GM23338 (cell line): ENCODE measurements at regions not wholly inside any gene's neighbourhood (a gene's known extent, or its start where the extent isn't known, plus 50 kb on each side); places are given as distances from the start of the nearest gene placed in this dataset.

Source experiments
- ATAC-seq: fragments of 200-7000 bp; cut with Tn5 transposase; 3 replicates; pipeline ENCODE4 v1.9.1; 2020
- DNase-seq: peaks from one replicate; pipeline ENCODE4 v3.0.0-alpha.2; 2015; ENCODE audit warnings: low spot score
- H2AFZ ChIP-seq: fragments of 200-600 bp; sonication (generic); 2 replicates; pipeline ENCODE4 v1.8.0; 2016; ENCODE audit warnings: antibody characterized with exemption, mild to moderate bottlenecking, moderate library complexity
- H3F3A ChIP-seq: fragments of 200-600 bp; sonication (generic); replicated peaks from 2 replicates; pipeline ENCODE4 v1.8.0; 2017; ENCODE audit warnings: antibody characterized with exemption, mixed run types, low read depth
- H3K27ac ChIP-seq: fragments of 200-600 bp; sonication (generic); 2 replicates; pipeline ENCODE4 v1.6.1; 2016; ENCODE audit warnings: low read depth
- H3K27me3 ChIP-seq: fragments of 200-600 bp; sonication (generic); 2 replicates; pipeline ENCODE4 v1.8.0; 2016; ENCODE audit warnings: mild to moderate bottlenecking, mixed run types, moderate library complexity; ENCODE audit not compliant: insufficient read depth
- H3K36me3 ChIP-seq: fragments of 200-600 bp; sonication (generic); 2 replicates; pipeline ENCODE4 v1.8.0; 2016; ENCODE audit warnings: mild to moderate bottlenecking; ENCODE audit not compliant: insufficient read depth
- H3K4me1 ChIP-seq: fragments of 200-600 bp; sonication (generic); 2 replicates; pipeline ENCODE4 v1.8.0; 2016; ENCODE audit warnings: mild to moderate bottlenecking, moderate library complexity; ENCODE audit not compliant: insufficient read depth
- H3K4me2 ChIP-seq: fragments of 200-600 bp; sonication (generic); 2 replicates; pipeline ENCODE4 v1.7.1; 2017; ENCODE audit warnings: mixed run types
- H3K4me3 ChIP-seq: fragments of 200-600 bp; sonication (generic); 2 replicates; pipeline ENCODE4 v1.6.1; 2016; ENCODE audit warnings: mixed run types
- H3K79me2 ChIP-seq: fragments of 200-600 bp; sonication (generic); replicated peaks from 2 replicates; pipeline ENCODE4 v1.8.0; 2017; ENCODE audit warnings: mild to moderate bottlenecking; ENCODE audit not compliant: insufficient read depth
- H3K9me2 ChIP-seq: fragments of 200-600 bp; sonication (generic); 2 replicates; pipeline ENCODE4 v1.8.0; 2017; ENCODE audit not compliant: insufficient read depth
- H4K20me1 ChIP-seq: fragments of 200-600 bp; sonication (generic); replicated peaks from 2 replicates; pipeline ENCODE4 v1.8.0; 2017; ENCODE audit warnings: mild to moderate bottlenecking; ENCODE audit not compliant: insufficient read depth
- H3K27ac Mint-ChIP-seq: 2 replicates; pipeline ENCODE4 v1.8.0; 2020; ENCODE audit warnings: inconsistent platforms, mild to moderate bottlenecking, moderate library complexity, mixed read lengths
- H3K27me3 Mint-ChIP-seq: 3 replicates; pipeline ENCODE4 v1.8.0; 2022; ENCODE audit warnings: low read depth, mild to moderate bottlenecking, moderate library complexity, mixed read lengths, inconsistent platforms; ENCODE audit not compliant: insufficient read depth, poor library complexity
- H3K36me3 Mint-ChIP-seq: 3 replicates; pipeline ENCODE4 v1.8.0; 2021; ENCODE audit warnings: low read depth, mild to moderate bottlenecking, inconsistent platforms, moderate library complexity, mixed read lengths
- H3K4me1 Mint-ChIP-seq: 3 replicates; pipeline ENCODE4 v1.8.0; 2020; ENCODE audit warnings: mild to moderate bottlenecking, inconsistent platforms, mixed read lengths
- H3K4me3 Mint-ChIP-seq: 3 replicates; pipeline ENCODE4 v1.8.0; 2021; ENCODE audit warnings: moderate library complexity, mild to moderate bottlenecking, inconsistent platforms, mixed read lengths
- H3K9me3 Mint-ChIP-seq: 3 replicates; pipeline ENCODE4 v1.8.0; 2020; ENCODE audit warnings: moderate library complexity, mild to moderate bottlenecking, inconsistent platforms, mixed read lengths
- CREB1 ChIP-seq: fragments of 250-450 bp; sonication (Bioruptor Pico); IDR thresholded peaks from 2 replicates; pipeline ENCODE4 v1.5.0; 2020; ENCODE audit warnings: low read depth, mild to moderate bottlenecking, moderate library complexity
- EZH2 ChIP-seq: fragments of 200-600 bp; sonication (generic); IDR thresholded peaks from one replicate; pipeline ENCODE4 v1.8.0; 2017; ENCODE audit warnings: antibody characterized with exemption, mild to moderate bottlenecking, low read depth; ENCODE audit not compliant: unreplicated experiment
- EZH2phosphoT487 ChIP-seq: fragments of 200-600 bp; sonication (generic); IDR thresholded peaks from one replicate; pipeline ENCODE4 v1.8.1; 2018; ENCODE audit warnings: antibody characterized with exemption; ENCODE audit not compliant: unreplicated experiment
- JUNB ChIP-seq: IDR thresholded peaks from one replicate; pipeline ENCODE4 v1.6.1; 2016; ENCODE audit warnings: antibody characterized with exemption; ENCODE audit not compliant: unreplicated experiment
- NANOG ChIP-seq: IDR thresholded peaks from 2 replicates; pipeline ENCODE4 v1.6.1; 2016; ENCODE audit warnings: antibody characterized with exemption, borderline replicate concordance
- POLR2AphosphoS5 ChIP-seq: IDR thresholded peaks from 2 replicates; pipeline ENCODE4 v1.6.1; 2016; ENCODE audit warnings: antibody characterized with exemption, low read depth
- STAT1 ChIP-seq: IDR thresholded peaks from one replicate; pipeline ENCODE4 v1.6.1; 2016; ENCODE audit warnings: antibody characterized with exemption; ENCODE audit not compliant: unreplicated experiment
- ZNF114 ChIP-seq: fragments of 250-450 bp; sonication (Bioruptor Pico); IDR thresholded peaks from 2 replicates; pipeline ENCODE4 v1.5.0; 2020; ENCODE audit warnings: mild to moderate bottlenecking, moderate library complexity
- ZNF331 ChIP-seq: fragments of 250-450 bp; sonication (Bioruptor Pico); IDR thresholded peaks from 2 replicates; pipeline ENCODE4 v1.5.0; 2020; ENCODE audit warnings: low read depth, mild to moderate bottlenecking, moderate library complexity
- TF ChIP-seq, protein P1 (sequence below): IDR thresholded peaks from one replicate; pipeline ENCODE4 v1.6.1; 2018; ENCODE audit warnings: antibody characterized with exemption; ENCODE audit not compliant: unreplicated experiment
- TF ChIP-seq, protein P2 (sequence below): fragments of 250-450 bp; sonication (Bioruptor Pico); IDR thresholded peaks from 2 replicates; pipeline ENCODE4 v1.5.0; 2020; ENCODE audit warnings: mild to moderate bottlenecking, moderate library complexity
- TF ChIP-seq, protein P3 (sequence below), 2 experiments: fragments of 200-600 bp in 1 of 2; sonication (generic) in 1 of 2; conservative IDR thresholded peaks; 2 replicates each; pipeline versions ENCODE4 v1.5.1 to v1.6.1; 2016 to 2017; ENCODE audit warnings: antibody characterized with exemption in 2 of 2, low read depth in 2 of 2, mild to moderate bottlenecking in 2 of 2, moderate library complexity in 1 of 2
- TF ChIP-seq, protein P4 (sequence below): IDR thresholded peaks from 2 replicates; pipeline ENCODE4 v1.6.1; 2016; ENCODE audit warnings: antibody characterized with exemption

DNA sequence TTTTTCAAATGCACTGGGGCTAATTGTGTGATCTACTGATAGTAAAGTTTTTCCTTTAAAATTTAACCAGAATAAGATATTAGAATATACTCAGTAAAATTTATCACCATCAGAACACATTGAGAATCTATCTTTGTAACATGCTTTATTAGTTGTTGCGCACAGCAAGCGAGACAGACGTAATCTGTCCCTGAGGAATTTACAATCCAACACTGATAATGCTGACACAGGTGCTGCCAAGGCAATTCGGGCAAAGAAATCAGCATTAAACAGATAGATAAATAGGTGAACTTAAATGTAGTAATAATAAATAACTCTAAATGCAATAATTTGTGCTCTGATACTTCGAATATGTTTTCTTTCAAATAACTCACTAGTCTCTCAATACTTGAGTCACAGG, 607.2 kb downstream of the HTR1B start:
- H3K79me2 ChIP-seq = no peaks in the 10 kb centered on the region
- ATAC-seq = no peak
- no peaks in the 10 kb centered on the region for H3K27me3 ChIP-seq
- H4K20me1 ChIP-seq = no peaks in the 10 kb centered on the region
- H3K4me3 ChIP-seq = no peak overlapping the region
- no peaks in the 10 kb centered on the region for H3K9me2 ChIP-seq
- no peaks in the 10 kb centered on the region for H3K27me3 Mint-ChIP-seq
- H3K27ac Mint-ChIP-seq = no peak overlapping the region
- H3K9me3 Mint-ChIP-seq = no peaks in the 10 kb centered on the region
- no peak overlapping the region for H3K4me3 Mint-ChIP-seq
- 0 out of 2 replicates have a peak overlapping the region, but pooled peaks have one; percentile 11 for H3K27ac ChIP-seq
- no peaks in the 10 kb centered on the region for H3K36me3 Mint-ChIP-seq
- H3F3A ChIP-seq = no peaks in the 10 kb centered on the region
- peaks cover 37% of the 10 kb centered on the region for H3K4me1 Mint-ChIP-seq
- no peaks in the 10 kb centered on the region for H3K36me3 ChIP-seq
- TF ChIP-seq STAT1 = no peak
- TF ChIP-seq NANOG = no peak
- TF ChIP-seq JUNB = no peak
- TF ChIP-seq, protein P1, sequence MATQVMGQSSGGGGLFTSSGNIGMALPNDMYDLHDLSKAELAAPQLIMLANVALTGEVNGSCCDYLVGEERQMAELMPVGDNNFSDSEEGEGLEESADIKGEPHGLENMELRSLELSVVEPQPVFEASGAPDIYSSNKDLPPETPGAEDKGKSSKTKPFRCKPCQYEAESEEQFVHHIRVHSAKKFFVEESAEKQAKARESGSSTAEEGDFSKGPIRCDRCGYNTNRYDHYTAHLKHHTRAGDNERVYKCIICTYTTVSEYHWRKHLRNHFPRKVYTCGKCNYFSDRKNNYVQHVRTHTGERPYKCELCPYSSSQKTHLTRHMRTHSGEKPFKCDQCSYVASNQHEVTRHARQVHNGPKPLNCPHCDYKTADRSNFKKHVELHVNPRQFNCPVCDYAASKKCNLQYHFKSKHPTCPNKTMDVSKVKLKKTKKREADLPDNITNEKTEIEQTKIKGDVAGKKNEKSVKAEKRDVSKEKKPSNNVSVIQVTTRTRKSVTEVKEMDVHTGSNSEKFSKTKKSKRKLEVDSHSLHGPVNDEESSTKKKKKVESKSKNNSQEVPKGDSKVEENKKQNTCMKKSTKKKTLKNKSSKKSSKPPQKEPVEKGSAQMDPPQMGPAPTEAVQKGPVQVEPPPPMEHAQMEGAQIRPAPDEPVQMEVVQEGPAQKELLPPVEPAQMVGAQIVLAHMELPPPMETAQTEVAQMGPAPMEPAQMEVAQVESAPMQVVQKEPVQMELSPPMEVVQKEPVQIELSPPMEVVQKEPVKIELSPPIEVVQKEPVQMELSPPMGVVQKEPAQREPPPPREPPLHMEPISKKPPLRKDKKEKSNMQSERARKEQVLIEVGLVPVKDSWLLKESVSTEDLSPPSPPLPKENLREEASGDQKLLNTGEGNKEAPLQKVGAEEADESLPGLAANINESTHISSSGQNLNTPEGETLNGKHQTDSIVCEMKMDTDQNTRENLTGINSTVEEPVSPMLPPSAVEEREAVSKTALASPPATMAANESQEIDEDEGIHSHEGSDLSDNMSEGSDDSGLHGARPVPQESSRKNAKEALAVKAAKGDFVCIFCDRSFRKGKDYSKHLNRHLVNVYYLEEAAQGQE = no peak
- TF ChIP-seq POLR2AphosphoS5 = no peak
- no peak for TF ChIP-seq CREB1 (CRISPR knock-in tag)
- TF ChIP-seq, protein P2, sequence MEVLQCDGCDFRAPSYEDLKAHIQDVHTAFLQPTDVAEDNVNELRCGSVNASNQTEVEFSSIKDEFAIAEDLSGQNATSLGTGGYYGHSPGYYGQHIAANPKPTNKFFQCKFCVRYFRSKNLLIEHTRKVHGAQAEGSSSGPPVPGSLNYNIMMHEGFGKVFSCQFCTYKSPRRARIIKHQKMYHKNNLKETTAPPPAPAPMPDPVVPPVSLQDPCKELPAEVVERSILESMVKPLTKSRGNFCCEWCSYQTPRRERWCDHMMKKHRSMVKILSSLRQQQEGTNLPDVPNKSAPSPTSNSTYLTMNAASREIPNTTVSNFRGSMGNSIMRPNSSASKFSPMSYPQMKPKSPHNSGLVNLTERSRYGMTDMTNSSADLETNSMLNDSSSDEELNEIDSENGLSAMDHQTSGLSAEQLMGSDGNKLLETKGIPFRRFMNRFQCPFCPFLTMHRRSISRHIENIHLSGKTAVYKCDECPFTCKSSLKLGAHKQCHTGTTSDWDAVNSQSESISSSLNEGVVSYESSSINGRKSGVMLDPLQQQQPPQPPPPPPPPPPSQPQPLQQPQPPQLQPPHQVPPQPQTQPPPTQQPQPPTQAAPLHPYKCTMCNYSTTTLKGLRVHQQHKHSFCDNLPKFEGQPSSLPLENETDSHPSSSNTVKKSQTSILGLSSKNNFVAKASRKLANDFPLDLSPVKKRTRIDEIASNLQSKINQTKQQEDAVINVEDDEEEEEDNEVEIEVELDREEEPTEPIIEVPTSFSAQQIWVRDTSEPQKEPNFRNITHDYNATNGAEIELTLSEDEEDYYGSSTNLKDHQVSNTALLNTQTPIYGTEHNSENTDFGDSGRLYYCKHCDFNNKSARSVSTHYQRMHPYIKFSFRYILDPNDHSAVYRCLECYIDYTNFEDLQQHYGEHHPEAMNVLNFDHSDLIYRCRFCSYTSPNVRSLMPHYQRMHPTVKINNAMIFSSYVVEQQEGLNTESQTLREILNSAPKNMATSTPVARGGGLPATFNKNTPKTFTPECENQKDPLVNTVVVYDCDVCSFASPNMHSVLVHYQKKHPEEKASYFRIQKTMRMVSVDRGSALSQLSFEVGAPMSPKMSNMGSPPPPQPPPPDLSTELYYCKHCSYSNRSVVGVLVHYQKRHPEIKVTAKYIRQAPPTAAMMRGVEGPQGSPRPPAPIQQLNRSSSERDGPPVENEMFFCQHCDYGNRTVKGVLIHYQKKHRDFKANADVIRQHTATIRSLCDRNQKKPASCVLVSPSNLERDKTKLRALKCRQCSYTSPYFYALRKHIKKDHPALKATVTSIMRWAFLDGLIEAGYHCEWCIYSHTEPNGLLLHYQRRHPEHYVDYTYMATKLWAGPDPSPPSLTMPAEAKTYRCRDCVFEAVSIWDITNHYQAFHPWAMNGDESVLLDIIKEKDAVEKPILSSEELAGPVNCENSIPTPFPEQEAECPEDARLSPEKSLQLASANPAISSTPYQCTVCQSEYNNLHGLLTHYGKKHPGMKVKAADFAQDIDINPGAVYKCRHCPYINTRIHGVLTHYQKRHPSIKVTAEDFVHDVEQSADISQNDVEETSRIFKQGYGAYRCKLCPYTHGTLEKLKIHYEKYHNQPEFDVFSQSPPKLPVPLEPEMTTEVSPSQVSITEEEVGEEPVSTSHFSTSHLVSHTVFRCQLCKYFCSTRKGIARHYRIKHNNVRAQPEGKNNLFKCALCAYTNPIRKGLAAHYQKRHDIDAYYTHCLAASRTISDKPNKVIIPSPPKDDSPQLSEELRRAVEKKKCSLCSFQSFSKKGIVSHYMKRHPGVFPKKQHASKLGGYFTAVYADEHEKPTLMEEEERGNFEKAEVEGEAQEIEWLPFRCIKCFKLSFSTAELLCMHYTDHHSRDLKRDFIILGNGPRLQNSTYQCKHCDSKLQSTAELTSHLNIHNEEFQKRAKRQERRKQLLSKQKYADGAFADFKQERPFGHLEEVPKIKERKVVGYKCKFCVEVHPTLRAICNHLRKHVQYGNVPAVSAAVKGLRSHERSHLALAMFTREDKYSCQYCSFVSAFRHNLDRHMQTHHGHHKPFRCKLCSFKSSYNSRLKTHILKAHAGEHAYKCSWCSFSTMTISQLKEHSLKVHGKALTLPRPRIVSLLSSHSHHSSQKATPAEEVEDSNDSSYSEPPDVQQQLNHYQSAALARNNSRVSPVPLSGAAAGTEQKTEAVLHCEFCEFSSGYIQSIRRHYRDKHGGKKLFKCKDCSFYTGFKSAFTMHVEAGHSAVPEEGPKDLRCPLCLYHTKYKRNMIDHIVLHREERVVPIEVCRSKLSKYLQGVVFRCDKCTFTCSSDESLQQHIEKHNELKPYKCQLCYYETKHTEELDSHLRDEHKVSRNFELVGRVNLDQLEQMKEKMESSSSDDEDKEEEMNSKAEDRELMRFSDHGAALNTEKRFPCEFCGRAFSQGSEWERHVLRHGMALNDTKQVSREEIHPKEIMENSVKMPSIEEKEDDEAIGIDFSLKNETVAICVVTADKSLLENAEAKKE = no peak
- no peak for TF ChIP-seq ZNF114
- TF ChIP-seq EZH2 = no peak
- TF ChIP-seq EZH2phosphoT487 = no peak
- TF ChIP-seq ZNF331 = no peak
- TF ChIP-seq, protein P3, sequence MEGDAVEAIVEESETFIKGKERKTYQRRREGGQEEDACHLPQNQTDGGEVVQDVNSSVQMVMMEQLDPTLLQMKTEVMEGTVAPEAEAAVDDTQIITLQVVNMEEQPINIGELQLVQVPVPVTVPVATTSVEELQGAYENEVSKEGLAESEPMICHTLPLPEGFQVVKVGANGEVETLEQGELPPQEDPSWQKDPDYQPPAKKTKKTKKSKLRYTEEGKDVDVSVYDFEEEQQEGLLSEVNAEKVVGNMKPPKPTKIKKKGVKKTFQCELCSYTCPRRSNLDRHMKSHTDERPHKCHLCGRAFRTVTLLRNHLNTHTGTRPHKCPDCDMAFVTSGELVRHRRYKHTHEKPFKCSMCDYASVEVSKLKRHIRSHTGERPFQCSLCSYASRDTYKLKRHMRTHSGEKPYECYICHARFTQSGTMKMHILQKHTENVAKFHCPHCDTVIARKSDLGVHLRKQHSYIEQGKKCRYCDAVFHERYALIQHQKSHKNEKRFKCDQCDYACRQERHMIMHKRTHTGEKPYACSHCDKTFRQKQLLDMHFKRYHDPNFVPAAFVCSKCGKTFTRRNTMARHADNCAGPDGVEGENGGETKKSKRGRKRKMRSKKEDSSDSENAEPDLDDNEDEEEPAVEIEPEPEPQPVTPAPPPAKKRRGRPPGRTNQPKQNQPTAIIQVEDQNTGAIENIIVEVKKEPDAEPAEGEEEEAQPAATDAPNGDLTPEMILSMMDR (conservative IDR thresholded peaks at IDR 0.05; ENCODE audit: low read depth in 2 of 2) = no peak
- TF ChIP-seq, protein P4, sequence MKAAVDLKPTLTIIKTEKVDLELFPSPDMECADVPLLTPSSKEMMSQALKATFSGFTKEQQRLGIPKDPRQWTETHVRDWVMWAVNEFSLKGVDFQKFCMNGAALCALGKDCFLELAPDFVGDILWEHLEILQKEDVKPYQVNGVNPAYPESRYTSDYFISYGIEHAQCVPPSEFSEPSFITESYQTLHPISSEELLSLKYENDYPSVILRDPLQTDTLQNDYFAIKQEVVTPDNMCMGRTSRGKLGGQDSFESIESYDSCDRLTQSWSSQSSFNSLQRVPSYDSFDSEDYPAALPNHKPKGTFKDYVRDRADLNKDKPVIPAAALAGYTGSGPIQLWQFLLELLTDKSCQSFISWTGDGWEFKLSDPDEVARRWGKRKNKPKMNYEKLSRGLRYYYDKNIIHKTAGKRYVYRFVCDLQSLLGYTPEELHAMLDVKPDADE = no peak
- no peak overlapping the region for H2AFZ ChIP-seq
- DNase-seq = no peak
- H3K4me2 ChIP-seq = no peak overlapping the region
- H3K4me1 ChIP-seq = peaks cover 35% of the 10 kb centered on the region
